HG02885 (cell line): ENCODE measurements at regions not wholly inside any gene's neighbourhood (a gene's known extent, or its start where the extent isn't known, plus 50 kb on each side); places are given as distances from the start of the nearest gene placed in this dataset.
"Not testable (repeated sequence)": the region's sequence is repeated elsewhere in the genome, so short reads cannot be mapped to it uniquely, and the experiment has no call there.

Source experiments
- ATAC-seq: cut with Tn5 transposase; IDR thresholded peaks from one replicate; pipeline ENCODE4 v1.9.1; 2021; ENCODE audit warnings: mild to moderate bottlenecking; ENCODE audit not compliant: unreplicated experiment, poor library complexity

DNA sequence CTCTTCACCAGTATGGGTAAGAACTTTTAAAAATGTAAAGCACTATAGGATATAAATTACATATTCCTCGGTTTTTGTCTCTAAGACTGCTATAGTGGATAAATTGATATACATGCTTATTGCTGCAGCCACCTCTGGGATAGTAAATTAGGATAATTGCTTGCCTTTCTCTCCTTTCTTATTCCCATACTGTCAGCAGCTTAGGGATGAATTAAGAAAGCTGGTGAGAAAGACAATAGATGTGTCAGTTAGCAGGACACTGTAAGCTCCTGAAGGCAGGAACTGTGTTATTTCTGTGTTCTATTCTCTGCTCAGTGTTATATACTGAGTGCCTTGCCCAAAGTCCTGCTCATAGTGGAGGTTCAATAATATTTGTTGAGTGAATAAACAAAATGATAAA is 828.6 kb upstream of the ACVR2A start:
- ATAC-seq, result no peak

DNA sequence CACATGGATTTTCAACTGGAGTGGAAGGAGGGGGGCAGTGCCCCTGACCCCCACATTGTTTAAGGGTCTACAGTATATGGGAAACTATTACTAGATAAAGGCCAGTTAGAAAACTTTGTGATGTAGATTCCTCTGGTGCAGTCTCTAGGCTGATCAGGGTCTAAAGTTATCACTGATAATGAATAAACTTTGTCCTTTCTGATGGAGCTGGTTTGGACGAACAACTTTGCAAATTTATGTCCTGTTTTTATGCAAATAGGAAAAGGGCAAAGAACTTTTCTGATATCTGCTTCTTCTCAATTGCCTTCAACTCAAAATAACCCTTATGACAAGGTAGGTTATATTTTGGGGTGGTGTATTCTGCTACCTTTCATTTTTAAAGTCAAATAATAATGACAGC is 829.2 kb upstream of the ACVR2A start:
- no peak for ATAC-seq

DNA sequence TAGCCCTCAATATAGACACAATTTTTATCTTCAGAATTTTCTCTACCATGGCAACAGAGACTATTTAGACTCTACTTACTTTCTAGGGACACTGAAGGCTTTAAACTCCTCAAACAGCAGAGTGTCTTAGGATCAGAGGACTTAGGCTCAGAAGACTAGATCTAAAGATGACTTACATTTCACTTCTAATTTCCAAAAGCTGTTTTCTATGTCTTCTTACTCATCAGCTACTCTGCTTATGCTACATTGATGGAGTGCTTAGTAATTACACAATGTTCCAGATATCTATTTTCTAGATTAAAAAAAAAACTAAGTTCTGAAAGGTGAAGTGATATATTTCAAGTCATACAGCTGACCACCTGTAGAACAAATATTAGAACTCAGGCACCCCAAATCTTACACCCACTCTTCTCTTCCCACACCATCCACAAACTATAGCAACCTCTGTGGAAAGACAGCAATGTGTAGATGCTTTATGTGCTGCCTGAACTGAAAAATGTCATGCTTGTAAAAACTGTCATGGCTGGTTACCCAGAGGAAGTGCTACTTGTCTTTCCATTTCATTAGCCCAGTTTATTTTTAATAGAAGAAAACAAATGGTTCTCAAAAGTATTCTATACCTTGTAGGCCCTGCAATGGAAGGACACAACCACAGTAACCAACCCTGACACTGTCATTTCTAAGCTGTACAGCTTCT is 831.0 kb upstream of the ACVR2A start:
- no peak for ATAC-seq

DNA sequence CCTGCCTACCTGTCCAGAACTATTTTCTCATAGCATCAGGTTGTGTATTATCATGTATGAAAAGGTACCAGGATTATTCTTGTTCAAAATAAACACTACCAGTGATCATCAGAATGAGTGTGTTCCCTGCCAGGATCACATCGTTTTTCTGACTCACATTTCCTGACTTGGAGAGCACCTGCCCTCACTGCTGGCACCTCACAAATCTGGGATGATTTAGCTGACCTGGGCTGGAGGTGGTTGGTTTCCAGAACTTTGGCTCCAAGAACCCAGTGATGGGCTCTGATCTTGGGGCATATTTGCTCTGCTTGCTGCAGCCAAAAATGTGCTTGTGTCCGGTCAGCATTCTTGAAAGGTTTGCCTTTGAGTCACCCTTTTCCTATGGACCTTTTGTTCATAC is 836.3 kb upstream of the ACVR2A start:
- ATAC-seq, result no peak

DNA sequence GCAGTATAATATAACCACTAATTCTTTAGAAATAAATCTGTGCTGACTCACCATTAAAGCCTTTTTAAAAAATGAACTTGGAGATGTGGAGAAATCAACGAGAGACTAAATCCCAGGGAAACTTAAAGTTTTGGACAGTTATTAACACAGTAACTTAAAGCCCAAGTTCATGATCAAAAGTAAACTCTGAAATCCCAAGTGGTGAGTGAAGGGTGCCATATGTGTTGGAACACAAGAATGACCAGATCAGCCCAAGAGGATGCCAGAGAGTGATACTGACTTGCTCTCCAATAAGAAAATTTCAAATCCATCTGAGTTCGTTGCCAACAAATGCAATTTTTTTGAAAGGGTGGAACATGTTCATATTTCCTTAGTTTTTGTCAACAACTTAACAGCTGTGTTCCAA is 838.1 kb upstream of the ACVR2A start:
- no peak for ATAC-seq

DNA sequence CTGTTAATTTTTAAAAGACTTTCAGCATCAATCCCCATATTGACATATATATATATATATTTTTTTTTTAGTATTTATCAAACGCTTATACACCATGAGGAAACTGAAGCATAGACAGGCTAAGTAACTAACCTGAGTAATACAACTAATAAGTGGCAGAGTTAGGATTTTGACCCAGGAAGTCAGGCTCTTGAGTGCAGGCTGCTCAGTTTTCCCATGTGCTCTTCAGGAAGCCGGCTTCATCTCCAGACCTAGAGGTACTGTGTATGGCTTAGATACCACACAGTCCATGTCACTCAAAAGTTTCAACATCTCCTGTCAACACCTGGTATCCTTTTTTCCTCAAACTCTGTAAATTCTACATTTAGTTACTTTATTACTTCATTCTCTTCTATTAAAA is 841.7 kb upstream of the ACVR2A start:
- ATAC-seq, result no peak

DNA sequence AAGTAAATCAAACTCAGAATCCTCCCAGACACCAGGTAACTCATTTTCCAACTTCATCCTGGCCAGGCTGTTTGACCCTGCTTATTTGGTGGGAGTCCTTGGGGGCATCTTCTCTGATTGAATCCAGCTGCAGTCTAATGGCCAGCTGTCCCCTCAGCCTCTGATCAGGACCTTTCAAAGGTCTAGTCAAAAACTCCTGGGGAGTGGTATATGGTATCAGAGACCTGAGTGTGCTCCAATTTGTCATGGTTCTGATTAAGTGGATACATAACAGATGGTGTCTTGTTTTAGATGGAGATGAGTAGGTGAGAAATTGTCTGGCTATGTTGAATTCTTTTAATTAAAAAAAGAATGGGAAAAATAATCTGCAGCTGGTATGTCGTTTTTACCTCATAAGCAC is 842.6 kb upstream of the ACVR2A start:
- no peak for ATAC-seq

DNA sequence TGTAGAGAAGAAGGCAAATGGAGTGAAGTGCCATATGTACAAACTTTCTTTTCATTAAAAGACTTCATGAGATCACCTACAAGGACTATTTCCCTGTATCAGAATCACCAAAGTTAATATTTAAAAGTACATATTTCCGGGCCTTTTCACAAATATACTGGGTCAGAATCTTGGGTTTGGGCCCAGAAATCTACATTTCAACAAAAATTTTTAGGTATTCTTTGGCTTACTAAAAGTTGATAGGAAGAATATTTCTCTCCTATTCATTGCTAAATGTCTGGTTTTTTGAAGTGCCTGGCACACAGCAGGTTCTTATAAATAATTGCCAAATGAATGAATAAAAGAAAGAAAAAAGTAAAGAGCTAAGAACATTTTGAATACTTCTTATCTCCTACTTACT is 843.8 kb upstream of the ACVR2A start:
- ATAC-seq, result no peak

DNA sequence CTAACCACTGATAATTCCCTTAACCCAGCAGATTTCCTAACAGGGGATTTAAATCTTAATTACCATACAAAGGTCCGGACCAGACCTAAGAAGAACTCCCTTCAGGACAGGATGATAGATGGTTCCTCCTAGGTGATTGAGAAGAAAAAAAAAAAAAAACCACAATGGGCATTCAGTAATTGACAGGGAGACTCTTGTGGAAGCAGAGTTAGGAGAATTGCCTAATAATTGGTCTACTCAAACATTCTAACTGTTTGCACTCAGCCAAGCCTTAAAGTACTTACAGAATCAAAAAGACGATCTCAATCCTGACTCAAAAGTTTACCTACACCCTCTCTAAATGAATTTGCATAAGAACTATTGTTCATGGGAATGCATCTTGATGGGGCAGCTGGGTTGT is 844.7 kb upstream of the ACVR2A start:
- ATAC-seq, result not testable (repeated sequence)

DNA sequence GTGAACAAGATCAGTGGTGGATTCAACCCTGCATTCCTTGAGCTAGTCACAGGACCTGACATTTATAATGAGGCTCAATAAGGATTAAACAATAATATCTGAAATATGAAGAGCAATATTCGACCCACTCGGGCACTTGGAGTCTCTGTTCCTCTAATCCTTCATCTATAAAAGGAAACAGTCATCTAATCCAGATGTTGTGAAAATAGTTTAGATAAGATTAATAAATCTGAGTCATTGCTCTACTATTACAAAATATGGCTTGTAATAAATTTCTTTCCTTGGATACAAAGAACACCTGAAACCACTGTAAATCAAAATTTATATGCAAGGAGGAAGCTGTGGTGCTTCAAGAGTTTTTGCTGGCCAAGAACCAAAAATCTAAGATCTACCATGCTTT is 846.9 kb upstream of the ACVR2A start:
- ATAC-seq, result no peak

DNA sequence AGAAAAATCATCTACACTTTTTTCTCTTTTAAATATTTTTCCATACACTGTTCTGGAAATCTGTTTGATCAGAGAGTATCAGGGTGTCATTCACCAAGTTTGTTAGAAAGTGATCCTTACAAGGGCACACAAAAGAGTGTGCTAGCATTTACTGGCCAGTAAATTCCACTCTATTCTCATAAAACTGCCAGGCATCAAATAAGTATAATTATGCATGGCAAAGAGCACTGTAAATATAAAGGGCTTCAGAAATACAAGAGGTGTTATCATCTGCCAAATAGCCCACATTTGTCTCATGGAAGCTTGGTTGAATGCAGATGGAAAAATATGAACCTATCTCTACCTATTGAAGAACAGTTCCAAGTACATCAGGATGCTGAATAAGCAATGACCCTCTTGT is 847.3 kb upstream of the ACVR2A start:
- ATAC-seq, result no peak

DNA sequence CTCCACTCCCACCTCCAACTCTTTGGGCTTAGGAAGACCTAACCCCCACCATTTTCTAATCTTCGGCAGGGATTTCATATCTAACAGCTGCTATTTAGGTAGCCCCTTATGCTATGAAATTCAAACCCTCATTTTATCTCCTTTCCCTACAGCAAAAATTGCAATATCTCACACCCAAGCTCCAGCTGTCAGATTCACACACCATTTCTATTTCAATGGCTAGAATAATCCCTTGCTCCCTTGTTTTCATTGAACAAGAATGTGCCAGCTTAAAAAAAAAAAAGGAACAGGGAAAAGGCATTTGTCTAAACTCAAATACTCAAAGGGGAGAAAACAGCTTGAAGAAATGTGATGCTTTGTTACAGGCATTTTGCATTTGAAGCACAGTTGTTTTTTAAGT is 850.6 kb upstream of the ACVR2A start:
- ATAC-seq, result no peak

DNA sequence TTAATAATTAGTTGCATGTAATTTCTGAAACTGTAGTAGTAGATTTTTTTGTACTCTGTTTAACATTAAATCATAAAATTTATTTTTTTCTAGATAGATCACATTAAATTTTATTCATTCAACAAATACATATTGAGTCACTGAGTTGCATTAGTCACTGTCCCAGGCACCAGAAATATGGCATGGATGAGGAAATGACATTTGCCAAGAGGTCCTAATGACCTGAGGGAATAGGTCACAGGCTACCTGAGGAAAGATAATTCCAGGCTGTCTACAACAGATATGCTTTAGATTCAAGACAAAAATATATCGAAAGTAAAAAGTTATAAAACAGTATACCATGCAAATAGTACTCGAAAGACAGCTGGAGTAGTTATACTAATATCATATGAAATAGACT is 852.4 kb upstream of the ACVR2A start:
- ATAC-seq, result no peak

DNA sequence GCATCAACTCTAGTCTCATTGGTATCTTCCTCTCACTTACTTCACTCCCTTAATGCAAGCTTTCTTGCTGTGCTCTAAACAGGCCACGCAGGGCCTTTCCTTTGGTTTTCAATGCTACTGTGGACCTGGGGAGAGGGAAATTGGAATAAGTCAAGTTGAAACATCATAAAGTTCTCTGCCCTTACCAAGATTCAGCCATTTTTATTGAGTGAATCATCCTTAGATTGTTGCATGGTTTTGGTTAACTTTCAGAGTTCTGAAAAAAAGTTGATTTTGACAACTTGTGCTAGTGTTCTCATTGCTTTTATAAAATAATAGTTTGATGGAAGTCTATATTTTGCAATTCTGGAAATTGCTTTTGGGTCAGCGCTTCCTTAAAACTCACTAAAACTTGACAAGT is 852.8 kb upstream of the ACVR2A start:
- no peak for ATAC-seq

DNA sequence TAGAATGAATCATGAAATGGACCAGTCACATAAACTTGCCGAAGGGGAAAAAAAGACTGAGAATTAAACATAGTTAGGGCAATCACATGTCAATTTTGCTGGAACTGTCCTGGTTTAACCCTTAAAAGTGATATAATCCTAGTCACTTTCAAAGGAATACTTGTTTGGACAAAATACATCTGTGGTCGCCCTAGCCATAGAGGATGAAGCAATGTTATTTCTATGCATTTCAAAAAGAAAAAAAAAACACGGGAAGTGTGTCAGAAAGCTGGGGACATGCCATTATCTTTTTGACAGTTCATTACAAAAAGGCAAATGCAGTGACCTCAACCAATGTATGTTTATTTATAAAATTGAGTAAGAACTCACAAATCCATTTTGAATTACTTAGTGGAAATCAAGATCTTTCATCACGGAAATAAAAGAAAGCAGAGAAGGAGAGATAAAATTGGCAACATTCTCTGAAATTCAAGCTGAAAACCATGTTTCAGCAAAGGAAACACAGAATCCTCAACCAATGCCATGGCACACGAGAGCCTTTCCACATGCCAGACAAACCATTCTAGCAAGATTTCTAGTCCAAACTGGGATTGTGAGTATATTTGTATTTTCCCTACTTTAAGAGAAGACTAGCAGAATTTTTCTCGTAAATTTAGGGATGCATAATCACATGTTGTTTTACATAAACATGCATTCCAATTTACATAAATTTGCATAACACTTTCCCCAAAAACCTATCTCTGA is 854.3 kb upstream of the ACVR2A start:
- no peak for ATAC-seq

DNA sequence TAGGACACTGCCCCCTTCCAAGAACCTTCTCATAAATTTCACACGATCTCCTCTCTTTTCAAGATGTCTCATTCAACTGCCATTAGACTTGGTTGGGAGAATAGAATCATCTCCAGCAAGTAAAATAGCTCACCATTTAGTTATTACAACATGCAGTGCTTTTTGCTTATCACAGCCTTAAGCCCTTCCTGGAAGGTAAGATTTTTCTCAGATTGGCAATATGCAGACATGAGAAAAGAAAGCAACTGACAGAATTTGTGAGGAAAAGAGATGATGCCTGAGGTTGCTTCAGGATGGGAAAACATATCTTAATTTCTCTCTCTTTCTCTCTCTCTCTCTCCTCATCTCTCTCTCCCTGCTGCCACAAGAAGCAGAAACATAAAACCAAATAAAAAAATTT is 855.1 kb upstream of the ACVR2A start:
- ATAC-seq, result no peak

DNA sequence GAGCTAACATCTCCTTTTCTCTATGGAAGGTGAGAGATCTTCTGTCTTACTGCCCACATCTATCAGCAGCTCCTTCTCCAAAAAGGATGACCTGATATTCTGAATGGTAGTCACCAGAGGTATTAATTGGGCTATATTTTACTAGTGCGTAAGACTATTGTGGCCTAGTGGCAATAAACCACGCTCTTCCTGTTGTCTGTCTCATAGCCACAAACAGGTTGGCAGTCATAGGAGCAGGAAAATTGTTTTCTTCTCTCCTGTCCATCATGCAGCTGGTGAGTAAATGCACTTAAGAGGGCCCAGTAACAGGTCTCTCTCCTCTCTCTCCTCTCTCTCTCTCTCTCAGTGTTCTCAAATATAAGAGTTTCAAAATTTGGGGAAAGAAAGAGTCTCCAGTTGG is 856.8 kb upstream of the ACVR2A start:
- ATAC-seq, result no peak

DNA sequence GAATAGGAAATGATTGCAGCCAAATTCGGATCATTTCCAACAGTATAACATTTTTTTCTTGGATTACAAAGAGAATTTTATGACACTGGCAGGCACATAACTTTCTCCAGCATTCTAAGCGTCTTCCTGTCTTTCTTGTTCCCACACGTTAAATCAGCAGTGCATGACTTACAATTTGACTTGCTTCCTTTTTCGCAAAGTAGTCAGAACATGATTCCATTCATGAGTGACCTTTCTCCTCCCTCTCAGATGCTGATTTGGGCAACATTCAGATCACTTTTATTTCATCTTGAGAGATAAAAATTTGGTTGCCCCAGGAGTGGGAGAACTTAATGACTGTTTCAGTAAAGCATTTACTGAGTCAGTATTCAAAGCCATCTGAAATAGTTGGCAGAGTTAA is 858.7 kb upstream of the ACVR2A start:
- ATAC-seq, result peak; percentile 65

DNA sequence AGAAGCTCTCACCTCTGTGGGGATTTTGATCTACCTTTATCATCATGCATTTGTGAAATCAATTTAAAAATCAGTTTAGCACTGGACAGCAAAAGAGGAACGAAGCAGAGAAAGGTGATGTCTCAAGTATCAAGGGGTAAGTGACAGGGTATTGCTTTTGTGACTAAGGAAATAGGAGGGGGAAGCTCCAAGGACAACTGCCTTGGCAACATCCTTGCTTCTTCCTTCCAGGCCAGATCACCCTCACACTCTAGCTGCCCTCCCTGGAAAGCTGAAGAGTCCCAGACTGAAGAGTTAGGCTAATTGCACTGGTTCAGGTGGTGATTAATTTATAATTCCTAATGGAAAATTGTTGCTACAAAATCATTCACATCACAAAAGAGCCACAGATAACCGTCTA is 859.1 kb upstream of the ACVR2A start:
- peak; percentile 27 for ATAC-seq

DNA sequence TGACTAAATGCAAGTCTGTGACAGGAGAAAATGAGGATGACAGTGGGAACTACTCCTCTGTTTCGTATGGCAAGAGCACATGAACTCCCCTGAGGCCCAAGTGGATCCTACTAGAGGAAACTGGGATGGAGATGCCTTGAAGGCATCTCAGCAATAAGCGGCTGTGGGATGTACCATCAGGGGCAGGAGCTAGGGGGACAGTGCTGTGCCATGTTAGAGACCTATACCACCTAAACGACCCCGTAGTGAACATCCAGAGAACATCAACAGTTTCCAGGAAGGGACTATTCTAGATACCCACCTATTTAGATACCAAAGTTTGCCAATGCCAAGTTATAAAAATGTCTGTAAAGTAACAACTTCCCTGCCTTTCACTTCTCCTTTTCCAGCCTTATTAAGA is 860.8 kb upstream of the ACVR2A start:
- no peak for ATAC-seq

DNA sequence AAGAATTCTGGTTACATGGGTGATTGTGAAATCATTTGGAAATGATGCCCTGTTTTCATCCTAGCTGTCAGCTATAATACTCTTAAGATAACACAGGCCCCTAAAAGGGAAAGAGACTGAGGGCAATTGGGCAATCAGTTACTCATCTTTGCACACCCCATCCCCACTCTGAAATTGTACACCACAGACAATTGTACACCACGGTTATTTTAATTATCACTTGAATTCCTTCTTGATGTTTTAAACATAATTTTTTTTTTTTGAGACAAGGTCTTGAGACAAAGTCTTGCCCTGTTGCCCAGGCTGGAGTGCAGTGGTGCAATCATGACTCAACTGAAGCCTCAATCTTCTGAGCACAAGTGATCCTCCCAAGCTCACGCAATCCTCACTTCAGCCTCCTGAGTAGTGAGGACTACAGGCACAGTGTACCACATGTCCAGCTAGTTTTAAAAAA is 862.4 kb upstream of the ACVR2A start:
- ATAC-seq, result no peak

DNA sequence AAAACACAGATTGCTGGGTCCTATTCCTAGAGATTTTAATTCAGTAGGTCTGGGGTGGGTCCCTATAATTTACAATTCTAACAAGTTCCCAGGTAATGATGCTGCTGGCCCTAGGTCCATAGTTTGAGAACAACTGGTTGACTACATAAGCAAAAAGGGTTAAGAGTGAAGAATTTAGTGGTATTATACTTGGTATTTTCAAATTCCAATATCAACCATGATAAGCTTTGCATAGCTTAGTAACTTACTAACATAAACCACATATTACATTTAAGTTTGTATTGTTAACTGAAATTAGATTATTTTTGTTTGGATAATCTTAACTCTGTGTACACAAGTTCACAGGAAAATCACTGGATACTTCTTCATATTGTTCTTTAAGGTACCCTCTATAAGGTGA is 862.9 kb upstream of the ACVR2A start:
- ATAC-seq, result no peak
